Urothelium cell line (cell line): ENCODE measurements at regions not wholly inside any gene's neighbourhood (a gene's known extent, or its start where the extent isn't known, plus 50 kb on each side); places are given as distances from the start of the nearest gene placed in this dataset.
"Not testable (repeated sequence)": the region's sequence is repeated elsewhere in the genome, so short reads cannot be mapped to it uniquely, and the experiment has no call there.

Source experiments
- DNase-seq: peaks from one replicate; pipeline ENCODE4 v3.0.0; 2011; ENCODE audit warnings: low spot score, mixed read lengths
- FAIRE-seq: peaks from 2 replicates; lab custom pipeline; 2011; peaks lifted over from hg19 to GRCh38; lab: Jason Lieb, UNC

DNA sequence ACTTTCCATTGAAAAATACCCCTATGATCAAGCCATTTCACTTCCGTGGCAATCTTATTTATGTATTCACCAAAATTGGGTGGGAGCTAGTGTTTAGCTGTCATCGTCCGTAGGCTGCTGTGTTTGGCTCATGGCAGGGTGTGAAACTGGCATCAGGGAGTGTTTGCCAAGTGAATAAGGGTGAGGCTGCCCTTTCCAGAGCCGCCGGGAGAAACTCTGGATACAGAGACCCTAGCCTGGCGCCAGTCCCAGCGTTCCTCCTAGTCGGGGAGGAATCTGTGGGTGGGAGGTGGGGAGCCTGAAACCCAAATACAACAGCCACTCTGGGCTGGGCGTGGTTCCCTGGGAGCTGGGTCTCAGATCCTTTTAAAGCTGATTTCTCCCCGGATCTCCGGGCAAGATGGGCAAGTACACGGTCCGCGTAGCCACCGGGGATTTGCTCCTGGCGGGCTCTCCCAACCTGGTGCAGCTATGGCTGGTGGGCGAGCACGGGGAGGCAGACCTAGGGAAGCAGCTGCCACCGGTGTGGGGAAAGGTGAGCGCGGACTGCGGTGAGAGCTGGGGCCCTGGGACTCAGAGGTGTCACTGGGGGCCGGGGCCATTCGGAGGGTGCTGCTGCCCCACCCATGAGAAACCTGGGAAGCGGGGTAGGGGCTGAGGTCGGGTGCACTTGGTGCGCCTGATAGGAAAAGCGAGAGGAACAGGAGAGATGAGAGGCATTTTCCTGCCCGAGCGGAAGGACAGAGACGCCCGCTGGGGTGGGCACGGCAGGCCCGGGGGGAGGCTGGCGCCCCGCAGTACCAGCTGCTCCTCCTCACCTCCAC is 62.1 kb upstream of the TEKT1 start:
- DNase-seq (no peak), FAIRE-seq (no peak)

DNA sequence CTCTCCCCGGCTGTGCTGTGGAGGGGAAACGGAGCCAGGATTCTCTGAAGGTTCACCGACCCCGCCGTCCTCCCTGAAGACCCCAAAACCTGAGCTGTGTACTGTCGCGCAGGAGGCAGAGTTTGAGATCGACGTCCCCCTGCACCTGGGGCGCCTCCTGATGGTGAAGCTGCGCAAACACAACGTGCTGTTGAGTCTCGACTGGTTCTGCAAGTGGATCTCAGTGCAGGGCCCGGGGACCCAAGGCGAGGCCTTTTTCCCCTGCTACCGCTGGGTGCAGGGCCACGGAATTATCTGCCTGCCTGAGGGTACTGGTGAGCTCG is 62.6 kb upstream of the TEKT1 start:
- DNase-seq (no peak), FAIRE-seq (no peak)

DNA sequence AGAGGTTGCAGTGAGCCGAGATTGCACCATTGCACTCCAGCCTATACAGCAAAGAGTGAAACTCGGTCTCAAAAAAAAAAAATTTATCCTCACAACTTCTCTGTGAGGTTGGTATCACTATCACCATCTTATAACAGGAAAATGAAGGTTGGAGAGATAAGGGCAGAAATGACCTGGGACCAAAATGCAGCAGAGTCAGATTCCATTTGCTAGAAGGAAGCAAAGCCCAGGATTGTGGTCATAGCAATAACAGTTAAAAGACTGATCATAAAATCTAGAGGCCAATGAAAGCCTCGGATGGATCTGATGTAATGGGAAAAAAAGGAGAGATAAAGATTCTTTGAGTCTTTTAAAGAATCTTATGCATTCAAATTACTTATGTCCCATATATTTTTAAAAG is 69.6 kb upstream of the TEKT1 start:
- FAIRE-seq: no peak

DNA sequence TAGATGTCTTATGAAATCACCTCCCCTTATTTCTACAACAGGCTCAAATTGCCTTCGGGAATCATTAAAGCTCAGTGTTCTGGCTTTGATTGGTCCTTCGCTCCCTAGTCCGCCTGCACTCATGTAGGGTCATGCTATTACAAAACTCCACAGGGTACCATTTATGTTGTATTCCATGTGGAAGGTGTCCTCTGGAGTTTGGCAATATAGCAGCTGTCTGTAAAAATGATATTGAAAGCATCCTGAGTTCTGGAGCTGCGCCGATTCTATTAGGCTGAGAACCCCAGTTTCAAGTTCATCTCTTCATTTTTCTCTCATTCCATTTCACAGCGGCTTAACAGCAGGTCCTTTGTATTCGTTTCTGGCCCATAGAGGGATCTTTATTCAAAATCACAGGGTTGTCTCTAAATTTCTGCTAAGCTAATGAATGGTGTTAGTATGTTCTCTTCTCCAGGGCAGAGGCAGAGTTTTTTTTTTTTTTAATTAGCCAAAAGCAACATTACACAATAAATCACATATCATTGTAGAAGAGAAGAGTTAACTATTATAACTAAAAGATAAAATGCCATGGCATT is 71.9 kb upstream of the TEKT1 start:
- FAIRE-seq: no peak
- DNase-seq: no peak

More for the DNA sequence above, 69.6 kb upstream of the TEKT1 start:
- DNase-seq: no peak

GRCh38 chr17:6908807-6909206 is 77.3 kb upstream of the TEKT1 start:
- FAIRE-seq (no peak), DNase-seq (no peak)

GRCh38 chr17:6910987-6911603 is 79.6 kb upstream of the TEKT1 start:
- DNase-seq (no peak), FAIRE-seq (no peak)

DNA sequence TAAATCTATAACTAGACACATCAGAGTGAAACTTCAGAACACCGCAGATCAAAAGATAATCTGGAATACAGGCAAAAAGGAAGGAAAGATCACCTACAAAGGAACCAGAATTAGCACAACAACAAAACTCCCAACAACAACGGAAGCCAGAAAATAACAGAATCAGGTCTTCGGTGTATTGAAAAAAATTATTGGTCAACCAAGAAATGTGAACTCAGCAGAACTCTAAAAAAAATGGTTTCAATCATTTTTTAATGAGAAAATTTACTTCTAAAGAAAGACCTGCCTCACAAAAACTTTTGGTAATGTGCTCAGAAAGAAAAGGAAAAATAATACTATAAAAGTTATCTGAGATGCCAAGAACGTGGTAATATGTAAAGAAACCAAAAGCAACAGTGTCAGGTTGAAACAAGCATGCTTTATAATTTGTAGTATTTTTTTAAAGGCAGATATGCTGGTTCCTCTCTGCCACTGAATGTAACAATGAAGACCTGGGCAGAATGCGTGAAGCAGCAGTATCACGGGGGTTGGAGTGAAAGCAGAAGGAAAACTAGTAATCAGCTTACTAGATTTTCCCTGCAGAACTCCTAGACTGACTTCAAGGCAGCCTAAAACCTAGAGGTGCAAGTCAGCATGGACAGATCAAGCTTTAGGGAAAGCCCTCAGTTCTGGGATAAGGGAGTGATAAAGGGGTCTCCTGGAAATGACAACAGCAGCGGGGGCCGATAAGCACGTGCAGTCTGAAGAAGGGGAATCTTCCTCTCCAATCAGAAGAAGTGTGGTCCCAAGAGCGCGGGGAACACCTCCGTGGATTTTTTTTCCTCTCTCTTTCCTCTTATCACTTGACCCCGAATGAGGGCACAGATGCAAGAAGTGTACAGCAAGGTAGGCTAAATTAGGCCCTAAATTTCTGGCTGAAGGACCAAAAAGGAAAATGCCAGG is 80.9 kb upstream of the TEKT1 start:
- FAIRE-seq (no peak), DNase-seq (no peak)

GRCh38 chr17:6913608-6914443 is 82.0 kb upstream of the ALOX12 start:
- peak; percentile 65 for DNase-seq
- no peak for FAIRE-seq

DNA sequence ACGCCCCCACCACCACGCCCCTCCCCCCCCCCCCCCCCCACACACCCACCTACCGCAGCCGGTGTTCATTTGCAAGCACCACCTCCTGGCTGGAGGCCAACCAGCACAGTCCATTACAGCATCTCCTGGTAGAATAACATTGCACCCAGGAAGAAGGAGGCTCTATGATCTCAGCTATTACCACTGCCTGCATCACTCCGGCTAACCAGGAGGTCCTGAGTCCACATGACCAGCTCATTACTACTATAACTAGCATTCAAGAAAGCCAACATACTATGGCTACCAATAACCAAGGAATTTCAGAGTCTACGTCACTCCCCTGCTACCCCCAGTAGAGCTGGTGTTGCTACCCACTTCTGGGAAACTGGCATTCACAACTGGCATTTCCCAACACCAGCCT is 81.1 kb upstream of the ALOX12 start:
- no peak for FAIRE-seq
- DNase-seq: peak; percentile 8

GRCh38 chr17:6915620-6916019 is 80.2 kb upstream of the ALOX12 start:
- no peak for DNase-seq
- no peak for FAIRE-seq

- no peak for FAIRE-seq
- no peak for DNase-seq
Observed at GRCh38 chr17:6919158-6919557, 76.7 kb upstream of the ALOX12 start.

- FAIRE-seq (no peak), DNase-seq (no peak)
Observed at GRCh38 chr17:6923385-6923784, 72.5 kb upstream of the ALOX12 start.

GRCh38 chr17:6924208-6924607 is 71.6 kb upstream of the ALOX12 start:
- FAIRE-seq (no peak), DNase-seq (no peak)

- FAIRE-seq (no peak), DNase-seq (no peak)
Observed at GRCh38 chr17:6926667-6927066, 69.2 kb upstream of the ALOX12 start.

DNA sequence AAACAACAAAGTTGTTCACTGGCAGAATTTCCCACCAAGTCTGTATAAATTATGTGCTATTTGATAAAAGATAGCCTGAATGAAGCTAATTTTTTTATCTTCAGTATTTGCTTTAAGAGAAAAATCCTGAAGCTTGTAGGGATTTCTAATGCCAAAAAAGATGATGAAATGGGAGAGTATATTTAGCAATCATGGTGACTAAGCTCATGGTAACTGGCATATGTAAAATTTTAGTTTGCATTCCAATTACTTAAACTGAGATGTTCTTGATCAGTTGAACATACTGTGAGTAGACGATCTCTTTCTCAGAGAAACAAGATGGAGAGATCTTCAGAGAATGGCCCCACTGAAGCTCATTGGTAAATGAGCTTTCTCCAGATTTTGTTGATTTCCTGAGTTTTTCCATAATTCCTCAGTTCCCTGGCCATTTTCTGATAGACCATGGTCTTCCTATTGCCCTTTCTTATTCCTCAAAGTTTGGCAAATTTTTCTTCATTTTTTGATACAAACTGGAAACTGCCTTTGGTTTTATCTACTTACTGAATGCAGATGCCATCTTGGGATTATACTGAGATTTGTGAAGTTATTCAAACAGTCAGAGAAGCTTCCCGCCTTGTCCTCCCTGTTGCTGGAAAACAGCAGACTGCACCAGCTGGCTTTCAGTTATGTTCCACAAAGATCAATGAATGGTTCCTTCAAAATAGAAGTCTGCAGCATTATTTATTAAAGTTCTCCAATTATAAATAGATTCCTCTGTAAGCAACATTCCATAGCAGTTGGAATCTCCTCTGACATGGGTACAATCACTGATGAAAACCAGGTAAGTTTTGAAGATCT is 68.3 kb upstream of the ALOX12 start:
- FAIRE-seq (no peak), DNase-seq (no peak)

DNA sequence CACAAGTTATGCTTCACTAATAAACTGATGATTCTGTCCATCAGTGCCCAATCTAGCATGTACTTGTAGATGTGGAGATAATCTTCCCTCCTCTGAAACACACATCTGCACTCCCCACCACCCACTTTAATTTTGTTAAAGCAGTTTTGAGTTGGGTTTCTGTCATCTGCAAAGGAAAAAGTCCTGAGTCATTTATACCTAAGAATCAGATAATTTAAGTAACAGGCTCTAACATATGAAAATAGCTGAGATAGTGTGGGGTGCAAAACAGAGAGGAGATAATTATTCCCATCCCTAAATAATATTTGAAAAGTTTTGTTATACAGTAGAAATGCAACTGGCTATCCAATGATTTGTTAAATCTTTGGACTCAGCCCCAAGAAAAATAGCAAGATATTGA is 67.7 kb upstream of the ALOX12 start:
- FAIRE-seq (no peak), DNase-seq (no peak)

GRCh38 chr17:6930749-6931148 is 65.1 kb upstream of the ALOX12 start:
- FAIRE-seq: no peak
- no peak for DNase-seq

- DNase-seq: not testable (repeated sequence)
Observed at GRCh38 chr17:6934544-6934943, 61.3 kb upstream of the ALOX12 start.

GRCh38 chr17:6936370-6937028 is 59.4 kb upstream of the ALOX12 start:
- FAIRE-seq (no peak), DNase-seq (no peak)

More at GRCh38 chr17:6934544-6934943, 61.3 kb upstream of the ALOX12 start:
- FAIRE-seq: not testable (repeated sequence)
